Endodermal cell (in vitro differentiated cells): ENCODE measurements at regions not wholly inside any gene's neighbourhood (a gene's known extent, or its start where the extent isn't known, plus 50 kb on each side); places are given as distances from the start of the nearest gene placed in this dataset.

ENCODE experiments used
- DNase-seq: peaks from one replicate; pipeline ENCODE4 v3.0.0-alpha.2; 2017
- H3K27ac ChIP-seq: 2 replicates; pipeline ENCODE4 v1.5.1; 2013; ENCODE audit warnings: mild to moderate bottlenecking, low read depth, low read length, moderate library complexity
- H3K27me3 ChIP-seq: 2 replicates; pipeline ENCODE4 v1.6.1; 2013; ENCODE audit warnings: mild to moderate bottlenecking, low read length, moderate library complexity; ENCODE audit not compliant: insufficient read depth, control insufficient read depth, poor library complexity, severe bottlenecking
- H3K36me3 ChIP-seq: 2 replicates; pipeline ENCODE4 v1.7.0; 2013; ENCODE audit warnings: mild to moderate bottlenecking, low read length, moderate library complexity; ENCODE audit not compliant: control insufficient read depth, insufficient read depth
- H3K4me1 ChIP-seq: one replicate; pipeline ENCODE4 v1.7.0; 2013; ENCODE audit warnings: low read length; ENCODE audit not compliant: control insufficient read depth, insufficient read depth
- H3K4me3 ChIP-seq: 2 replicates; pipeline ENCODE4 v1.5.1; 2013; ENCODE audit warnings: mild to moderate bottlenecking, low read length, moderate library complexity
- H3K9ac ChIP-seq: 2 replicates; pipeline ENCODE4 v1.6.1; 2013; ENCODE audit warnings: mild to moderate bottlenecking, low read length, moderate library complexity; ENCODE audit not compliant: poor library complexity, severe bottlenecking; ENCODE audit errors: extremely low read depth
- H3K9me3 ChIP-seq: 2 replicates; pipeline ENCODE4 v1.6.1; 2013; ENCODE audit warnings: mild to moderate bottlenecking, low read length, moderate library complexity; ENCODE audit not compliant: control insufficient read depth
- H3K27ac Mint-ChIP-seq: 2 replicates; pipeline ENCODE4 v1.8.0; 2020; ENCODE audit warnings: mixed read lengths
- H3K27me3 Mint-ChIP-seq: 2 replicates; pipeline ENCODE4 v1.8.0; 2021; ENCODE audit warnings: mild to moderate bottlenecking, mixed read lengths; ENCODE audit not compliant: insufficient read depth
- H3K36me3 Mint-ChIP-seq: 2 replicates; pipeline ENCODE4 v1.8.0; 2020; ENCODE audit warnings: low read depth, mixed read lengths
- H3K4me1 Mint-ChIP-seq: 2 replicates; pipeline ENCODE4 v1.8.0; 2020; ENCODE audit warnings: mixed read lengths
- H3K4me3 Mint-ChIP-seq: 2 replicates; pipeline ENCODE4 v1.8.0; 2020; ENCODE audit warnings: mild to moderate bottlenecking, moderate library complexity, mixed read lengths
- H3K9me3 Mint-ChIP-seq: 2 replicates; pipeline ENCODE4 v1.8.0; 2020; ENCODE audit warnings: mild to moderate bottlenecking, mixed read lengths
- WGBS, 2 experiments: methylation state at CpG; one replicate each; pipeline versions ENCODE4 v1.1.5 to v1.1.7; 2013; ENCODE audit warnings: missing lambda C conversion rate in 2 of 2, mixed read lengths in 1 of 2; ENCODE audit not compliant: insufficient coverage in 1 of 2, insufficient read length in 1 of 2; 5-methylcytosine and 5-hydroxymethylcytosine counted together
- TF ChIP-seq, protein P1 (sequence below): fragments of 200-600 bp; sonication (generic); conservative IDR thresholded peaks from 2 replicates; pipeline ENCODE4 v1.5.0; 2021; ENCODE audit warnings: antibody characterized with exemption, mild to moderate bottlenecking

DNA sequence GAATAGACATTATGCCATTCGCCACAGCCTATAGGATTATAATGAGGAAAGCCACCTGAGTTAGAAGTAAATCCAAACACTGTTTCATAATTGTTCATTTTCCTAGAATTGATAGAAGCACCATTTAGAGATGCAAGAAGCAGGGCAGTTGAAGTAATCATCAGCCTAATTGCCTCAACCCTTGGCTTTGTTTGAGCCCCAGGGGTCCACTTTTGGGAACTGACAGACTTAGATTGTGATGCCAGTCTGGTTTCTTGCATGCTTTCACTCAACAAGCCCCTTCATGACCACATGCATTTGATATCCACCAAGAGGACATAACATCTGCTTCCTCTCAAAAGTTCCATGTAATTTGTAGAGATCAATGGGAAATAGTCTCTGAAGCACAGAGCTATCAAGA, 97.2 kb upstream of the COL8A1 start:
- Mint-ChIP-seq H3K36me3 (no peaks in the 10 kb centered on the region), H3K27me3 (no peaks in the 10 kb centered on the region), H3K9me3 (no peaks in the 10 kb centered on the region), H3K4me3 (no peak overlapping the region), H3K27ac (no peak overlapping the region), H3K4me1 (no peaks in the 10 kb centered on the region)
- TF ChIP-seq, protein P1, sequence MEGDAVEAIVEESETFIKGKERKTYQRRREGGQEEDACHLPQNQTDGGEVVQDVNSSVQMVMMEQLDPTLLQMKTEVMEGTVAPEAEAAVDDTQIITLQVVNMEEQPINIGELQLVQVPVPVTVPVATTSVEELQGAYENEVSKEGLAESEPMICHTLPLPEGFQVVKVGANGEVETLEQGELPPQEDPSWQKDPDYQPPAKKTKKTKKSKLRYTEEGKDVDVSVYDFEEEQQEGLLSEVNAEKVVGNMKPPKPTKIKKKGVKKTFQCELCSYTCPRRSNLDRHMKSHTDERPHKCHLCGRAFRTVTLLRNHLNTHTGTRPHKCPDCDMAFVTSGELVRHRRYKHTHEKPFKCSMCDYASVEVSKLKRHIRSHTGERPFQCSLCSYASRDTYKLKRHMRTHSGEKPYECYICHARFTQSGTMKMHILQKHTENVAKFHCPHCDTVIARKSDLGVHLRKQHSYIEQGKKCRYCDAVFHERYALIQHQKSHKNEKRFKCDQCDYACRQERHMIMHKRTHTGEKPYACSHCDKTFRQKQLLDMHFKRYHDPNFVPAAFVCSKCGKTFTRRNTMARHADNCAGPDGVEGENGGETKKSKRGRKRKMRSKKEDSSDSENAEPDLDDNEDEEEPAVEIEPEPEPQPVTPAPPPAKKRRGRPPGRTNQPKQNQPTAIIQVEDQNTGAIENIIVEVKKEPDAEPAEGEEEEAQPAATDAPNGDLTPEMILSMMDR, result no peak
- H3K4me3 ChIP-seq, result no peak overlapping the region
- DNase-seq, result no peak
- no peaks in the 10 kb centered on the region for H3K27me3 ChIP-seq
- H3K9ac ChIP-seq, result no peak overlapping the region
- no peak overlapping the region for H3K27ac ChIP-seq
- H3K4me1 ChIP-seq, result no peaks in the 10 kb centered on the region
- peaks cover 7% of the 10 kb centered on the region for H3K9me3 ChIP-seq
- 84% methylated on average over 1 of the region's 1 CpG; no CpG with 5 or more reads in 1 of the 2 experiments for WGBS, 2 experiments
- H3K36me3 ChIP-seq, result no peaks in the 10 kb centered on the region

DNA sequence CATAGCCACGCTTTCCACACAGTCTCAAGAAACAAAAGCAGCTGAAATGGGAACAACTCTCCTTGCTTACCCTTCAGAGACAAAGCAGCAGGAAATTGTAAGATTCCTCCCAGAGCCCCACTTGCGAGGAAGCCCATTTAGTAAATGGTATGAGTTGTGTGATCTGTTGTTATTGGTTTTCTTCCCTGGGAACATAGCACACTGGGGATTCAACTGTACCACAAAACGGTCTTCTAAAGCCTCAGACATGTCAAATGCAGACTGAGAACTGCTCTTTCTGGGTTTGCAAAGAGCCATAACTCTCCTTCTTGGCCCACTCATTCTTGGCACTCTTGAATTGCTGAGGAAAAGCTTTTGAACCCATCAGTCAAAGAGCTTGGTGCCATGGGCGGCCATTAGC, 101.0 kb upstream of the COL8A1 start:
- no peak overlapping the region for H3K4me3 Mint-ChIP-seq
- H3K4me1 Mint-ChIP-seq, result no peaks in the 10 kb centered on the region
- H3K27ac ChIP-seq, result no peak overlapping the region
- H3K36me3 ChIP-seq, result no peaks in the 10 kb centered on the region
- DNase-seq, result no peak
- H3K27me3 Mint-ChIP-seq, result no peaks in the 10 kb centered on the region
- no peaks in the 10 kb centered on the region for H3K36me3 Mint-ChIP-seq
- H3K4me1 ChIP-seq, result no peaks in the 10 kb centered on the region
- 87 to 92% methylated on average over 2 to 4 of the region's 4 CpGs for WGBS, 2 experiments
- H3K27ac Mint-ChIP-seq, result no peak overlapping the region
- no peak overlapping the region for H3K9ac ChIP-seq
- H3K4me3 ChIP-seq, result no peak overlapping the region
- H3K9me3 Mint-ChIP-seq, result no peaks in the 10 kb centered on the region
- H3K9me3 ChIP-seq, result peaks cover 7% of the 10 kb centered on the region
- TF ChIP-seq, protein P1, result no peak
- H3K27me3 ChIP-seq, result no peaks in the 10 kb centered on the region

DNA sequence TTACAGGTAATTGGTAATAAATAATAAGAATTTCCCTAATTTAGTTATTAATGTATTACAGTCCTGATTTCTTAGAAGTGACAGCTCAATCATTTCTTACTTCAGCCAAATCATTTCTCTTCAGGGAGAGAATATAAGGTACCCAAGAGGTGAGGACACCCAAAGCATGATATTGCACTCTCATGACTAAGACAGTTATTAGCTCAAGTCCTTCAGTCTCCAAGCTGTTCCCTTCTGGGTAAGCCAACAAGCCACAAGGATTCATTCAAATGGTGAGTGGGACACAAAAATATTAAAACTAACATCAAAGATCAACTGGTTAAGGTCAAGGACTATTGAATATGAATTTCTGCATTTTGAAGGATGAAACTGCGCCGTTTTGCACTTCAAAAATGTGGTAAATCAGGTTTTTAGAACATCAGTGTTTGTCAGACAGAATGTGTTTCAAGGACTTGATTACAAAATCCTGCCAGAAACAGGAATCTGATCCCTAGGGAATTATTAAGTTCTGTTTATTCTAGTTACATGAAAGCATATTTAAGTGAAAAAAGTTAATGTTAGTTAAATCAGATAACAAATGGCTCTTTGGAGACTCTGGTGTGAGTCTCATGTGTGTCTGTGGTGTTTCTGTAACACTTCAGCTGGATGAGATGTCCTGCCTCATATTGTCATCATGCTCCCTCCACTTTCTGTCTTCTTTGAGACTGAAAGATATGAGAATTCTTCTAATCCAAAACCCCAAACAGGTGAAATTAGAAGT, 101.7 kb upstream of the COL8A1 start:
- Mint-ChIP-seq H3K27ac (no peak overlapping the region), H3K9me3 (no peaks in the 10 kb centered on the region), H3K4me3 (no peak overlapping the region), H3K4me1 (no peaks in the 10 kb centered on the region), H3K36me3 (no peaks in the 10 kb centered on the region), H3K27me3 (no peaks in the 10 kb centered on the region)
- H3K36me3 ChIP-seq, result no peaks in the 10 kb centered on the region
- no peaks in the 10 kb centered on the region for H3K4me1 ChIP-seq
- H3K4me3 ChIP-seq, result no peak overlapping the region
- no peaks in the 10 kb centered on the region for H3K27me3 ChIP-seq
- peaks cover 7% of the 10 kb centered on the region for H3K9me3 ChIP-seq
- no peak for DNase-seq
- TF ChIP-seq, protein P1, result no peak
- WGBS, 2 experiments, result 90% methylated on average over 2 of the region's 2 CpGs
- H3K9ac ChIP-seq, result no peak overlapping the region
- no peak overlapping the region for H3K27ac ChIP-seq
